ENCODE measurements at regions not wholly inside any gene's neighbourhood (a gene's known extent, or its start where the extent isn't known, plus 50 kb on each side); places are given as distances from the start of the nearest gene placed in this dataset.
A peak's percentile ranks its signal among the peaks of the same experiment; 100 is the strongest.

- DNase-seq = no peak
Measured at GRCh38 chr12:124096869-124097434, 123.9 kb downstream of the ZNF664 start.

GRCh38 chr12:124097701-124098100 lies 124.7 kb downstream of the ZNF664 start:
- DNase-seq = no peak

- no peak for DNase-seq
Measured at GRCh38 chr12:124098101-124098757, 125.2 kb downstream of the ZNF664 start.

GRCh38 chr12:124098887-124099286 lies 125.9 kb downstream of the ZNF664 start:
- DNase-seq = no peak

GRCh38 chr12:124099661-124100060 lies 126.6 kb downstream of the ZNF664 start:
- DNase-seq = no peak

- no peak for DNase-seq
Measured at GRCh38 chr12:124100572-124101178, 127.7 kb downstream of the ZNF664 start.

GRCh38 chr12:124105546-124105945 lies 132.5 kb downstream of the ZNF664 start:
- no peak for DNase-seq

- DNase-seq = no peak
Measured at GRCh38 chr12:124107351-124107750, 134.3 kb downstream of the ZNF664 start.

- DNase-seq = peak; percentile 2 to 5
Measured at GRCh38 chr12:124109760-124110159, 136.7 kb downstream of the ZNF664 start.

- DNase-seq = no peak
Measured at GRCh38 chr12:124110372-124110883, 137.4 kb downstream of the ZNF664 start.

- no peak for DNase-seq
Measured at GRCh38 chr12:124111006-124111405, 138.0 kb downstream of the ZNF664 start.

GRCh38 chr12:124114316-124114715 lies 141.3 kb downstream of the ZNF664 start:
- no peak for DNase-seq

GRCh38 chr12:124115496-124115895 lies 142.5 kb downstream of the ZNF664 start:
- no peak for DNase-seq

GRCh38 chr12:124115976-124116690 lies 143.1 kb downstream of the ZNF664 start:
- DNase-seq = no peak

- DNase-seq = no peak
Measured at GRCh38 chr12:124120739-124121138, 147.7 kb downstream of the ZNF664 start.

- no peak for DNase-seq
Measured at GRCh38 chr12:124122722-124123121, 149.7 kb downstream of the ZNF664 start.

- no peak for DNase-seq
Measured at GRCh38 chr12:124123296-124124000, 150.4 kb downstream of the ZNF664 start.

- no peak for DNase-seq
Measured at GRCh38 chr12:124125203-124125871, 152.3 kb downstream of the ZNF664 start.

GRCh38 chr12:124126950-124127655 lies 154.1 kb downstream of the ZNF664 start:
- no peak for DNase-seq

- DNase-seq = no peak
Measured at GRCh38 chr12:124129132-124129531, 156.1 kb downstream of the ZNF664 start.

- no peak for DNase-seq
Measured at GRCh38 chr12:124130691-124131591, 157.9 kb downstream of the ZNF664 start.
